Neural cell (in vitro differentiated cells): ENCODE measurements at regions not wholly inside any gene's neighbourhood (a gene's known extent, or its start where the extent isn't known, plus 50 kb on each side); places are given as distances from the start of the nearest gene placed in this dataset.

Experiments used
- H2AFZ ChIP-seq: fragments of 200-600, 300-800 bp; sonication (generic), shearing (Covaris generic); 2 replicates; pipeline ENCODE4 v1.6.0; 2014; ENCODE audit warnings: low read depth, mild to moderate bottlenecking, antibody characterized with exemption, low read length, moderate library complexity
- H3F3A ChIP-seq: fragments of 200-600 bp; shearing (Covaris generic); 2 replicates; pipeline ENCODE4 v1.6.1; 2016; ENCODE audit warnings: mild to moderate bottlenecking, moderate library complexity, mixed read lengths, antibody characterized with exemption, low read length; ENCODE audit not compliant: insufficient read depth, poor library complexity, severe bottlenecking
- H3K27ac ChIP-seq: fragments of 200-600, 300-800 bp; sonication (generic), shearing (Covaris generic); 2 replicates; pipeline ENCODE4 v1.5.1; 2014; ENCODE audit warnings: mild to moderate bottlenecking, low read length, moderate library complexity
- H3K27me3 ChIP-seq: fragments of 300-800, 200-600 bp; sonication (generic), shearing (Covaris generic); 2 replicates; pipeline ENCODE4 v1.6.0; 2014; ENCODE audit warnings: mild to moderate bottlenecking, low read depth, low read length, moderate library complexity; ENCODE audit not compliant: insufficient read depth
- H3K36me3 ChIP-seq: fragments of 300-800, 200-600 bp; sonication (generic), shearing (Covaris generic); 2 replicates; pipeline ENCODE4 v1.5.1; 2014; ENCODE audit warnings: mild to moderate bottlenecking, antibody characterized with exemption, low read length, moderate library complexity; ENCODE audit not compliant: insufficient read depth
- H3K4me2 ChIP-seq: fragments of 300-800, 200-600 bp; sonication (generic), shearing (Covaris generic); 2 replicates; pipeline ENCODE4 v1.6.0; 2014; ENCODE audit warnings: mild to moderate bottlenecking, low read length
- H3K4me3 ChIP-seq: fragments of 300-800, 200-600 bp; sonication (generic), shearing (Covaris generic); 2 replicates; pipeline ENCODE4 v1.5.1; 2014; ENCODE audit warnings: mild to moderate bottlenecking, low read length, moderate library complexity
- H3K79me2 ChIP-seq: fragments of 200-600 bp; shearing (Covaris generic); replicated peaks from 2 replicates; pipeline ENCODE4 v1.6.0; 2014; ENCODE audit warnings: mild to moderate bottlenecking, low read length, moderate library complexity; ENCODE audit not compliant: insufficient read depth
- H3K9ac ChIP-seq: fragments of 300-800, 200-600 bp; sonication (generic), shearing (Covaris generic); 2 replicates; pipeline ENCODE4 v1.6.1; 2016; ENCODE audit warnings: mild to moderate bottlenecking, low read length, mixed read lengths
- H3K9me2 ChIP-seq: fragments of 200-600 bp; shearing (Covaris generic); 2 replicates; pipeline ENCODE4 v1.6.1; 2016; ENCODE audit warnings: mild to moderate bottlenecking, low read length, mixed read lengths; ENCODE audit not compliant: insufficient read depth
- H3K9me3 ChIP-seq: fragments of 200-600, 300-800 bp; sonication (generic), shearing (Covaris generic); 2 replicates; pipeline ENCODE4 v1.6.1; 2016; ENCODE audit warnings: mild to moderate bottlenecking, mixed run types, low read length, moderate library complexity, mixed read lengths
- H4K20me1 ChIP-seq: fragments of 200-600 bp; shearing (Covaris generic); 2 replicates; pipeline ENCODE4 v1.6.1; 2016; ENCODE audit warnings: mild to moderate bottlenecking, mixed run types; ENCODE audit not compliant: insufficient read depth
- EP300 ChIP-seq: fragments of 450-650 bp; conservative IDR thresholded peaks from 2 replicates; pipeline ENCODE4 v1.6.1; 2014; ENCODE audit warnings: antibody characterized with exemption, mild to moderate bottlenecking, moderate library complexity; ENCODE audit not compliant: poor library complexity, severe bottlenecking
- EZH2 ChIP-seq: fragments of 200-600, 300-800 bp; shearing (Covaris generic), sonication (generic); IDR thresholded peaks from 2 replicates; pipeline ENCODE4 v1.6.1; 2014; ENCODE audit warnings: antibody characterized with exemption, low read length, borderline replicate concordance, mild to moderate bottlenecking; ENCODE audit not compliant: insufficient read depth, poor library complexity, severe bottlenecking
- MXI1 ChIP-seq: fragments of 450-650 bp; conservative IDR thresholded peaks from 2 replicates; pipeline ENCODE4 v1.6.1; 2014; ENCODE audit warnings: antibody characterized with exemption, mild to moderate bottlenecking; ENCODE audit not compliant: poor library complexity, severe bottlenecking
- POLR2AphosphoS5 ChIP-seq: IDR thresholded peaks from 2 replicates; pipeline ENCODE4 v1.6.1; 2012
- RAD21 ChIP-seq: fragments of 450-650 bp; conservative IDR thresholded peaks from 2 replicates; pipeline ENCODE4 v1.6.1; 2014; ENCODE audit warnings: antibody characterized with exemption, mild to moderate bottlenecking, moderate library complexity
- SMC3 ChIP-seq: fragments of 450-650 bp; conservative IDR thresholded peaks from 2 replicates; pipeline ENCODE4 v1.6.1; 2014; ENCODE audit warnings: antibody characterized with exemption, mild to moderate bottlenecking, moderate library complexity; ENCODE audit not compliant: poor library complexity
- TAF1 ChIP-seq: IDR thresholded peaks from 2 replicates; pipeline ENCODE4 v1.6.1; 2012; ENCODE audit warnings: low read depth
- TF ChIP-seq, protein P1 (sequence below): fragments of 450-650 bp; IDR thresholded peaks from 2 replicates; pipeline ENCODE4 v1.5.1; 2014; ENCODE audit warnings: antibody characterized with exemption, mild to moderate bottlenecking, moderate library complexity; ENCODE audit not compliant: poor library complexity, severe bottlenecking
- TF ChIP-seq, protein P2 (sequence below): IDR thresholded peaks from 2 replicates; pipeline ENCODE4 v1.6.1; 2012; ENCODE audit warnings: borderline replicate concordance

- TF ChIP-seq EP300, result no peak
- no peak for TF ChIP-seq RAD21
- no peak for TF ChIP-seq TAF1
- TF ChIP-seq, protein P1, sequence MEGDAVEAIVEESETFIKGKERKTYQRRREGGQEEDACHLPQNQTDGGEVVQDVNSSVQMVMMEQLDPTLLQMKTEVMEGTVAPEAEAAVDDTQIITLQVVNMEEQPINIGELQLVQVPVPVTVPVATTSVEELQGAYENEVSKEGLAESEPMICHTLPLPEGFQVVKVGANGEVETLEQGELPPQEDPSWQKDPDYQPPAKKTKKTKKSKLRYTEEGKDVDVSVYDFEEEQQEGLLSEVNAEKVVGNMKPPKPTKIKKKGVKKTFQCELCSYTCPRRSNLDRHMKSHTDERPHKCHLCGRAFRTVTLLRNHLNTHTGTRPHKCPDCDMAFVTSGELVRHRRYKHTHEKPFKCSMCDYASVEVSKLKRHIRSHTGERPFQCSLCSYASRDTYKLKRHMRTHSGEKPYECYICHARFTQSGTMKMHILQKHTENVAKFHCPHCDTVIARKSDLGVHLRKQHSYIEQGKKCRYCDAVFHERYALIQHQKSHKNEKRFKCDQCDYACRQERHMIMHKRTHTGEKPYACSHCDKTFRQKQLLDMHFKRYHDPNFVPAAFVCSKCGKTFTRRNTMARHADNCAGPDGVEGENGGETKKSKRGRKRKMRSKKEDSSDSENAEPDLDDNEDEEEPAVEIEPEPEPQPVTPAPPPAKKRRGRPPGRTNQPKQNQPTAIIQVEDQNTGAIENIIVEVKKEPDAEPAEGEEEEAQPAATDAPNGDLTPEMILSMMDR, result no peak
- no peak for TF ChIP-seq POLR2AphosphoS5
- Histone ChIP-seq H3K36me3 (no peaks in the 10 kb centered on the region), H3K4me2 (no peak overlapping the region), H3F3A (no peaks in the 10 kb centered on the region), H3K79me2 (no peaks in the 10 kb centered on the region), H3K27ac (no peak overlapping the region), H4K20me1 (no peaks in the 10 kb centered on the region), H3K27me3 (no peaks in the 10 kb centered on the region), H3K9me3 (no peaks in the 10 kb centered on the region), H3K9me2 (no peaks in the 10 kb centered on the region), H3K9ac (no peak overlapping the region), H2AFZ (no peak overlapping the region), H3K4me3 (no peak overlapping the region)
Observed at GRCh38 chr1:55720261-55720660, 505.1 kb upstream of the USP24 start.

GRCh38 chr1:55718758-55719671, 503.9 kb upstream of the USP24 start:
- Histone ChIP-seq H4K20me1 (no peaks in the 10 kb centered on the region), H3K9ac (no peak overlapping the region), H3K79me2 (no peaks in the 10 kb centered on the region), H3K4me2 (no peak overlapping the region), H3K4me3 (no peak overlapping the region), H3K9me2 (no peaks in the 10 kb centered on the region), H3K36me3 (no peaks in the 10 kb centered on the region), H3F3A (no peaks in the 10 kb centered on the region), H2AFZ (no peak overlapping the region), H3K9me3 (no peaks in the 10 kb centered on the region), H3K27me3 (no peaks in the 10 kb centered on the region), H3K27ac (no peak overlapping the region)
- TF ChIP-seq TAF1 (no peak), MXI1 (no peak), SMC3 (no peak), RAD21 (no peak), EZH2 (no peak), EP300 (no peak), POLR2AphosphoS5 (no peak)
- TF ChIP-seq, protein P2, sequence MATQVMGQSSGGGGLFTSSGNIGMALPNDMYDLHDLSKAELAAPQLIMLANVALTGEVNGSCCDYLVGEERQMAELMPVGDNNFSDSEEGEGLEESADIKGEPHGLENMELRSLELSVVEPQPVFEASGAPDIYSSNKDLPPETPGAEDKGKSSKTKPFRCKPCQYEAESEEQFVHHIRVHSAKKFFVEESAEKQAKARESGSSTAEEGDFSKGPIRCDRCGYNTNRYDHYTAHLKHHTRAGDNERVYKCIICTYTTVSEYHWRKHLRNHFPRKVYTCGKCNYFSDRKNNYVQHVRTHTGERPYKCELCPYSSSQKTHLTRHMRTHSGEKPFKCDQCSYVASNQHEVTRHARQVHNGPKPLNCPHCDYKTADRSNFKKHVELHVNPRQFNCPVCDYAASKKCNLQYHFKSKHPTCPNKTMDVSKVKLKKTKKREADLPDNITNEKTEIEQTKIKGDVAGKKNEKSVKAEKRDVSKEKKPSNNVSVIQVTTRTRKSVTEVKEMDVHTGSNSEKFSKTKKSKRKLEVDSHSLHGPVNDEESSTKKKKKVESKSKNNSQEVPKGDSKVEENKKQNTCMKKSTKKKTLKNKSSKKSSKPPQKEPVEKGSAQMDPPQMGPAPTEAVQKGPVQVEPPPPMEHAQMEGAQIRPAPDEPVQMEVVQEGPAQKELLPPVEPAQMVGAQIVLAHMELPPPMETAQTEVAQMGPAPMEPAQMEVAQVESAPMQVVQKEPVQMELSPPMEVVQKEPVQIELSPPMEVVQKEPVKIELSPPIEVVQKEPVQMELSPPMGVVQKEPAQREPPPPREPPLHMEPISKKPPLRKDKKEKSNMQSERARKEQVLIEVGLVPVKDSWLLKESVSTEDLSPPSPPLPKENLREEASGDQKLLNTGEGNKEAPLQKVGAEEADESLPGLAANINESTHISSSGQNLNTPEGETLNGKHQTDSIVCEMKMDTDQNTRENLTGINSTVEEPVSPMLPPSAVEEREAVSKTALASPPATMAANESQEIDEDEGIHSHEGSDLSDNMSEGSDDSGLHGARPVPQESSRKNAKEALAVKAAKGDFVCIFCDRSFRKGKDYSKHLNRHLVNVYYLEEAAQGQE, result no peak
- TF ChIP-seq, protein P1, result no peak
